HEK293T (cell line): ENCODE measurements at regions not wholly inside any gene's neighbourhood (a gene's known extent, or its start where the extent isn't known, plus 50 kb on each side); places are given as distances from the start of the nearest gene placed in this dataset.
"Not testable (repeated sequence)": the region's sequence is repeated elsewhere in the genome, so short reads cannot be mapped to it uniquely, and the experiment has no call there.

Experiments used
- CTCF ChIA-PET: fragments of 350-600 bp; formaldehyde crosslinking; extraction: SDS; loops from one replicate; lab custom pipeline; 2021; ENCODE audit warnings: antibody characterized with exemption, inconsistent platforms; lab: Yijun Ruan, JAX
- POLR2A ChIA-PET: fragments of 350-600 bp; formaldehyde crosslinking; extraction: SDS; loops from one replicate; lab custom pipeline; 2020; ENCODE audit warnings: antibody characterized with exemption, inconsistent platforms; lab: Yijun Ruan, JAX
- DNase-seq: peaks from one replicate; pipeline ENCODE4 v3.0.0; 2012; ENCODE audit warnings: mixed read lengths; ENCODE audit errors: extremely low spot score
- ARNT ChIP-seq: fragments of 450-650 bp; IDR thresholded peaks from 2 replicates; pipeline ENCODE4 v1.6.1; 2017; ENCODE audit warnings: mild to moderate bottlenecking
- BHLHE40 ChIP-seq: fragments of 450-650 bp; IDR thresholded peaks from 2 replicates; pipeline ENCODE4 v1.6.1; 2016; ENCODE audit warnings: mild to moderate bottlenecking, moderate library complexity, borderline replicate concordance
- CTBP1 ChIP-seq: fragments of 450-650 bp; IDR thresholded peaks from 2 replicates; pipeline ENCODE4 v1.6.1; 2016; ENCODE audit warnings: borderline replicate concordance
- ELF4 ChIP-seq: fragments of 450-650 bp; IDR thresholded peaks from 2 replicates; pipeline ENCODE4 v1.6.1; 2017; ENCODE audit warnings: antibody characterized with exemption
- FOXA1 ChIP-seq: fragments of 450-650 bp; IDR thresholded peaks from 2 replicates; pipeline ENCODE4 v1.6.1; 2016; ENCODE audit warnings: mild to moderate bottlenecking
- FOXK2 ChIP-seq: fragments of 450-650 bp; IDR thresholded peaks from 2 replicates; pipeline ENCODE4 v1.6.1; 2016; ENCODE audit warnings: mild to moderate bottlenecking
- FOXM1 ChIP-seq: fragments of 450-650 bp; IDR thresholded peaks from 2 replicates; pipeline ENCODE4 v1.6.1; 2017; ENCODE audit warnings: mild to moderate bottlenecking, borderline replicate concordance
- HDGF ChIP-seq: fragments of 450-650 bp; IDR thresholded peaks from 2 replicates; pipeline ENCODE4 v1.6.1; 2017; ENCODE audit warnings: antibody characterized with exemption, borderline replicate concordance
- L3MBTL2 ChIP-seq: fragments of 450-650 bp; conservative IDR thresholded peaks from 2 replicates; pipeline ENCODE4 v1.6.1; 2016; ENCODE audit warnings: mild to moderate bottlenecking
- LEF1 ChIP-seq: fragments of 450-650 bp; IDR thresholded peaks from 2 replicates; pipeline ENCODE4 v1.6.1; 2017; ENCODE audit warnings: mild to moderate bottlenecking, borderline replicate concordance
- NFRKB ChIP-seq: fragments of 450-650 bp; IDR thresholded peaks from 2 replicates; pipeline ENCODE4 v1.6.1; 2016; ENCODE audit warnings: mild to moderate bottlenecking, moderate library complexity
- PKNOX1 ChIP-seq: fragments of 450-650 bp; IDR thresholded peaks from 2 replicates; pipeline ENCODE4 v1.6.1; 2016
- SP1 ChIP-seq: fragments of 450-650 bp; IDR thresholded peaks from 2 replicates; pipeline ENCODE4 v1.6.1; 2017
- SUZ12 ChIP-seq: fragments of 450-650 bp; IDR thresholded peaks from 2 replicates; pipeline ENCODE4 v1.6.1; 2016; ENCODE audit warnings: mild to moderate bottlenecking
- TARDBP ChIP-seq: fragments of 450-650 bp; IDR thresholded peaks from 2 replicates; pipeline ENCODE4 v1.6.1; 2016
- ZNF384 ChIP-seq: fragments of 450-650 bp; IDR thresholded peaks from 2 replicates; pipeline ENCODE4 v1.6.1; 2016

GRCh38 chr3:150342896-150343467 lies 65.1 kb upstream of the TSC22D2 start:
- no peak for TF ChIP-seq L3MBTL2
- no peak for TF ChIP-seq BHLHE40
- no peak for TF ChIP-seq FOXM1
- TF ChIP-seq LEF1: no peak
- TF ChIP-seq SUZ12: no peak
- TF ChIP-seq SP1: no peak
- TF ChIP-seq CTBP1: no peak
- no peak for TF ChIP-seq FOXK2
- no peak for TF ChIP-seq ELF4
- TF ChIP-seq ARNT: no peak
- TF ChIP-seq ZNF384: no peak
- TF ChIP-seq PKNOX1: no peak
- no peak for TF ChIP-seq HDGF
- TF ChIP-seq FOXA1: no peak
- TF ChIP-seq TARDBP: no peak
- TF ChIP-seq NFRKB: no peak
- CTCF ChIA-PET: no interaction called here
- POLR2A ChIA-PET: interaction anchor here (1.0 kb wide), 1 partner anchor 65 kb away, joined by 3 read pairs; the partner anchor contains the start of gene TSC22D2
- DNase-seq: no peak

GRCh38 chr3:150341891-150342290 lies 66.2 kb upstream of the TSC22D2 start:
- no peak for DNase-seq
- CTCF ChIA-PET: interaction anchor here (0.5 kb wide), 1 partner anchor 458 kb away, joined by 3 read pairs; no protein-coding TSS in a partner anchor
- TF ChIP-seq FOXA1: no peak
- no peak for TF ChIP-seq SP1
- no peak for TF ChIP-seq FOXK2
- no peak for TF ChIP-seq ARNT
- no peak for TF ChIP-seq TARDBP
- no peak for TF ChIP-seq L3MBTL2
- no peak for TF ChIP-seq ZNF384
- POLR2A ChIA-PET: interaction anchor here (1.0 kb wide), 1 partner anchor 66 kb away, joined by 3 read pairs; the partner anchor contains the start of gene TSC22D2

- DNase-seq, POLR2A ChIA-PET, CTCF ChIA-PET: not testable (repeated sequence)
These were observed 71.7 kb upstream of the TSC22D2 start for GRCh38 chr3:150336363-150336762.

GRCh38 chr3:150335631-150336030 lies 72.5 kb upstream of the TSC22D2 start:
- ChIA-PET CTCF (no interaction called here), POLR2A (no interaction called here)
- TF ChIP-seq FOXM1: no peak
- DNase-seq: no peak

- no peak for DNase-seq
- ChIA-PET POLR2A (no interaction called here), CTCF (no interaction called here)
- TF ChIP-seq PKNOX1: no peak
- no peak for TF ChIP-seq ARNT
- no peak for TF ChIP-seq FOXK2
- no peak for TF ChIP-seq TARDBP
- no peak for TF ChIP-seq ZNF384
- TF ChIP-seq BHLHE40: no peak
- no peak for TF ChIP-seq L3MBTL2
- no peak for TF ChIP-seq CTBP1
- TF ChIP-seq HDGF: no peak
- no peak for TF ChIP-seq NFRKB
- no peak for TF ChIP-seq SP1
- TF ChIP-seq FOXM1: no peak
- TF ChIP-seq ELF4: no peak
- TF ChIP-seq LEF1: no peak
- no peak for TF ChIP-seq FOXA1
- no peak for TF ChIP-seq SUZ12
These were observed 73.1 kb upstream of the TSC22D2 start for GRCh38 chr3:150334974-150335373.

GRCh38 chr3:150333477-150333876 lies 74.6 kb upstream of the TSC22D2 start:
- ChIA-PET CTCF (no interaction called here), POLR2A (no interaction called here)
- DNase-seq: no peak
- TF ChIP-seq FOXA1 (no peak), ZNF384 (no peak), SUZ12 (no peak), CTBP1 (no peak)

- ChIA-PET POLR2A (no interaction called here), CTCF (no interaction called here)
- TF ChIP-seq SUZ12 (no peak), ELF4 (no peak), LEF1 (no peak), CTBP1 (no peak), NFRKB (no peak), ZNF384 (no peak), FOXM1 (no peak), BHLHE40 (no peak), ARNT (no peak), HDGF (no peak), PKNOX1 (no peak), L3MBTL2 (no peak), FOXA1 (no peak), TARDBP (no peak), FOXK2 (no peak), SP1 (no peak)
- DNase-seq: no peak
These were observed 76.0 kb upstream of the TSC22D2 start for GRCh38 chr3:150331978-150332568.
